ENCODE measurements at regions not wholly inside any gene's neighbourhood (a gene's known extent, or its start where the extent isn't known, plus 50 kb on each side); places are given as distances from the start of the nearest gene placed in this dataset.

- ChIA-PET CTCF (no interaction called here), POLR2A (no interaction called here), RAD21 (ENCODE audit: low non-redundant PET in 1 of 2, low total read pairs in 2 of 2, uncharacterized antibody in 2 of 2, unreplicated experiment in 2 of 2) (no interaction called here)
- no peak overlapping the region for H3K4me2 ChIP-seq (ENCODE audit: low read length)
- no peaks in the 10 kb centered on the region for H3K9me3 ChIP-seq (ENCODE audit: control insufficient read depth in 1 of 2, insufficient read depth in 1 of 2, low read depth in 1 of 2, low read length in 2 of 2)
- H2AFZ ChIP-seq (ENCODE audit: low read depth, low read length, poor library complexity, severe bottlenecking): no peak overlapping the region
- H3K9ac ChIP-seq (ENCODE audit: low read length): no peak overlapping the region
- DNase-seq (ENCODE audit: low read depth, low spot score) (no peak), ATAC-seq (no peak)
- intact Hi-C loops (cut with micrococcal nuclease): no loop called here
- TF ChIP-seq SP1 (IDR thresholded peaks at IDR 0.05; ENCODE audit: low read depth) (no peak), EZH2phosphoT487 (IDR thresholded peaks at IDR 0.05; ENCODE audit: borderline replicate concordance) (no peak), ZBTB33 (IDR thresholded peaks at IDR 0.05; ENCODE audit: extremely low read depth, insufficient replicate concordance, low read length) (no peak), CEBPB (IDR thresholded peaks at IDR 0.05; ENCODE audit: low read depth) (no peak), POLR2AphosphoS5 (IDR thresholded peaks at IDR 0.05; ENCODE audit: low read depth, low read length) (no peak), ATF3 (IDR thresholded peaks at IDR 0.05) (no peak), REST (IDR thresholded peaks at IDR 0.05; ENCODE audit: low read depth) (no peak), ELF1 (IDR thresholded peaks at IDR 0.05; ENCODE audit: borderline replicate concordance, low read depth) (no peak), ZNF274 (IDR thresholded peaks at IDR 0.05; ENCODE audit: low read depth, low read length) (no peak), YY1 (IDR thresholded peaks at IDR 0.05; ENCODE audit: extremely low read depth, insufficient replicate concordance, low read depth, low read length) (no peak), EGR1 (IDR thresholded peaks at IDR 0.05; ENCODE audit: low read depth) (no peak), JUND (IDR thresholded peaks at IDR 0.05) (no peak), RAD21 (IDR thresholded peaks at IDR 0.05; ENCODE audit: low read depth) (no peak), FOSL1 (IDR thresholded peaks at IDR 0.05; ENCODE audit: low read depth) (no peak), CBX3 (IDR thresholded peaks at IDR 0.05; ENCODE audit: low read depth) (no peak)
- peaks cover 6 to 26% of the 10 kb centered on the region in 2 experiments for H3K4me1 ChIP-seq (ENCODE audit: control insufficient read depth in 1 of 2, insufficient read depth in 2 of 2, low read length in 2 of 2)
- no peaks in the 10 kb centered on the region for H3K36me3 ChIP-seq (ENCODE audit: control insufficient read depth in 1 of 2, insufficient read depth in 2 of 2, low read length in 2 of 2)
- H3K79me2 ChIP-seq (ENCODE audit: insufficient read depth, low read length): no peaks in the 10 kb centered on the region
- BruUV-seq (replicated peaks): no TSS peak
- H3K4me3 ChIP-seq (replicated peaks in 1 of 2; ENCODE audit: low read depth in 1 of 2, low read length in 2 of 2): no peak overlapping the region
- no peak overlapping the region for H3K27ac ChIP-seq (ENCODE audit: low read depth, low read length)
- H3K27me3 ChIP-seq (ENCODE audit: insufficient read depth, low read length): no peaks in the 10 kb centered on the region
- H4K20me1 ChIP-seq (ENCODE audit: insufficient read depth): no peaks in the 10 kb centered on the region
- no peaks in the 10 kb centered on the region for H3K9me2 ChIP-seq (ENCODE audit: insufficient read depth)
These were observed 378.8 kb downstream of the CENPW start for GRCh38 chr6:126718600-126719327.
